HL-60 (cell line): ENCODE measurements at regions not wholly inside any gene's neighbourhood (a gene's known extent, or its start where the extent isn't known, plus 50 kb on each side); places are given as distances from the start of the nearest gene placed in this dataset.
"Not testable (repeated sequence)": the region's sequence is repeated elsewhere in the genome, so short reads cannot be mapped to it uniquely, and the experiment has no call there.

Experiments
- DNase-seq, 2 experiments: peaks; one replicate each; pipeline ENCODE4 v3.0.0-alpha.2; 2010 to 2020; ENCODE audit warnings: low read depth in 1 of 2, low spot score in 1 of 2
- H3K27ac ChIP-seq: fragments of 250-450 bp; sonication (Bioruptor Pico); replicated peaks from 2 replicates; pipeline ENCODE4 v1.5.1; 2020; ENCODE audit warnings: mild to moderate bottlenecking, moderate library complexity
- H3K27me3 ChIP-seq: fragments of 250-450 bp; sonication (Bioruptor Pico); 2 replicates; pipeline ENCODE4 v1.5.1; 2021; ENCODE audit warnings: mild to moderate bottlenecking, moderate library complexity; ENCODE audit not compliant: insufficient read depth, poor library complexity, severe bottlenecking
- H3K4me3 ChIP-seq: replicated peaks from 2 replicates; pipeline ENCODE4 v1.5.1; 2011; ENCODE audit warnings: mild to moderate bottlenecking, control low read depth, low read length; ENCODE audit not compliant: insufficient read depth
- GABPA ChIP-seq: IDR thresholded peaks from 2 replicates; pipeline ENCODE4 v1.6.1; 2012; ENCODE audit warnings: low read depth
- POLR2AphosphoS5 ChIP-seq: IDR thresholded peaks from 2 replicates; pipeline ENCODE4 v1.6.1; 2012; ENCODE audit warnings: low read depth
- SPI1 ChIP-seq: IDR thresholded peaks from 2 replicates; pipeline ENCODE4 v1.6.1; 2012; ENCODE audit warnings: low read depth, mild to moderate bottlenecking, borderline replicate concordance
- TF ChIP-seq, protein P1 (sequence below): IDR thresholded peaks from one replicate; pipeline ENCODE4 v1.5.1; 2011; ENCODE audit warnings: low read length, control low read depth, inconsistent platforms; ENCODE audit not compliant: insufficient read depth
- TF ChIP-seq, protein P2 (sequence below): IDR thresholded peaks from 2 replicates; pipeline ENCODE4 v1.6.1; 2012; ENCODE audit warnings: low read depth; ENCODE audit not compliant: insufficient replicate concordance

GRCh38 chr9:90521811-90522570, 120.6 kb downstream of the DIRAS2 start:
- no peak for DNase-seq
- Histone ChIP-seq H3K4me3 (no peak overlapping the region), H3K27ac (no peak overlapping the region), H3K27me3 (no peaks in the 10 kb centered on the region)
- TF ChIP-seq SPI1 (no peak), GABPA (no peak)
- TF ChIP-seq, protein P1, sequence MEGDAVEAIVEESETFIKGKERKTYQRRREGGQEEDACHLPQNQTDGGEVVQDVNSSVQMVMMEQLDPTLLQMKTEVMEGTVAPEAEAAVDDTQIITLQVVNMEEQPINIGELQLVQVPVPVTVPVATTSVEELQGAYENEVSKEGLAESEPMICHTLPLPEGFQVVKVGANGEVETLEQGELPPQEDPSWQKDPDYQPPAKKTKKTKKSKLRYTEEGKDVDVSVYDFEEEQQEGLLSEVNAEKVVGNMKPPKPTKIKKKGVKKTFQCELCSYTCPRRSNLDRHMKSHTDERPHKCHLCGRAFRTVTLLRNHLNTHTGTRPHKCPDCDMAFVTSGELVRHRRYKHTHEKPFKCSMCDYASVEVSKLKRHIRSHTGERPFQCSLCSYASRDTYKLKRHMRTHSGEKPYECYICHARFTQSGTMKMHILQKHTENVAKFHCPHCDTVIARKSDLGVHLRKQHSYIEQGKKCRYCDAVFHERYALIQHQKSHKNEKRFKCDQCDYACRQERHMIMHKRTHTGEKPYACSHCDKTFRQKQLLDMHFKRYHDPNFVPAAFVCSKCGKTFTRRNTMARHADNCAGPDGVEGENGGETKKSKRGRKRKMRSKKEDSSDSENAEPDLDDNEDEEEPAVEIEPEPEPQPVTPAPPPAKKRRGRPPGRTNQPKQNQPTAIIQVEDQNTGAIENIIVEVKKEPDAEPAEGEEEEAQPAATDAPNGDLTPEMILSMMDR, result no peak

GRCh38 chr9:90523958-90524357, 118.7 kb downstream of the DIRAS2 start:
- Histone ChIP-seq H3K4me3 (no peak overlapping the region), H3K27ac (no peak overlapping the region), H3K27me3 (no peaks in the 10 kb centered on the region)
- no peak for DNase-seq
- TF ChIP-seq, protein P2, sequence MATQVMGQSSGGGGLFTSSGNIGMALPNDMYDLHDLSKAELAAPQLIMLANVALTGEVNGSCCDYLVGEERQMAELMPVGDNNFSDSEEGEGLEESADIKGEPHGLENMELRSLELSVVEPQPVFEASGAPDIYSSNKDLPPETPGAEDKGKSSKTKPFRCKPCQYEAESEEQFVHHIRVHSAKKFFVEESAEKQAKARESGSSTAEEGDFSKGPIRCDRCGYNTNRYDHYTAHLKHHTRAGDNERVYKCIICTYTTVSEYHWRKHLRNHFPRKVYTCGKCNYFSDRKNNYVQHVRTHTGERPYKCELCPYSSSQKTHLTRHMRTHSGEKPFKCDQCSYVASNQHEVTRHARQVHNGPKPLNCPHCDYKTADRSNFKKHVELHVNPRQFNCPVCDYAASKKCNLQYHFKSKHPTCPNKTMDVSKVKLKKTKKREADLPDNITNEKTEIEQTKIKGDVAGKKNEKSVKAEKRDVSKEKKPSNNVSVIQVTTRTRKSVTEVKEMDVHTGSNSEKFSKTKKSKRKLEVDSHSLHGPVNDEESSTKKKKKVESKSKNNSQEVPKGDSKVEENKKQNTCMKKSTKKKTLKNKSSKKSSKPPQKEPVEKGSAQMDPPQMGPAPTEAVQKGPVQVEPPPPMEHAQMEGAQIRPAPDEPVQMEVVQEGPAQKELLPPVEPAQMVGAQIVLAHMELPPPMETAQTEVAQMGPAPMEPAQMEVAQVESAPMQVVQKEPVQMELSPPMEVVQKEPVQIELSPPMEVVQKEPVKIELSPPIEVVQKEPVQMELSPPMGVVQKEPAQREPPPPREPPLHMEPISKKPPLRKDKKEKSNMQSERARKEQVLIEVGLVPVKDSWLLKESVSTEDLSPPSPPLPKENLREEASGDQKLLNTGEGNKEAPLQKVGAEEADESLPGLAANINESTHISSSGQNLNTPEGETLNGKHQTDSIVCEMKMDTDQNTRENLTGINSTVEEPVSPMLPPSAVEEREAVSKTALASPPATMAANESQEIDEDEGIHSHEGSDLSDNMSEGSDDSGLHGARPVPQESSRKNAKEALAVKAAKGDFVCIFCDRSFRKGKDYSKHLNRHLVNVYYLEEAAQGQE, result no peak
- TF ChIP-seq GABPA (no peak), POLR2AphosphoS5 (no peak)
- TF ChIP-seq, protein P1, result no peak

DNA sequence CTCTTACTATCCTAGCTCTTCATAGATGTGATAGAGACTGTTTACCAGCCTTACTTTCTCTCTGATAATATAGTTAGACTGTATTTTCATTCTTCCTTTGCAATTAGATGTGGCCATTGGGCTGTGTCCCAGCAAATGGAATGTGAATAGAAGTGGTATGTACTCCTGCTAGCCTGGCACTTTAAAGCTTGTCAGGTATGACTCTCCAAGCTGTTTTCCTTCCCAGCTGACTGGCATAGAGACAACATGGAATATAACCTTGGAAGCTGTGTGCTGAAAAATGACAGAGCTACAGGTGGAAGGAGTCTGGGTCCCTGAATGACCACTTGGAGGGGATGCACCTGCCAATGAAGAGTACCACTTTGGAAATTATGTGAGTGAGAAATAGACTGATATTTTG, 116.2 kb downstream of the DIRAS2 start:
- Histone ChIP-seq H3K27ac (no peak overlapping the region), H3K27me3 (no peaks in the 10 kb centered on the region), H3K4me3 (no peak overlapping the region)
- DNase-seq, result no peak
- TF ChIP-seq SPI1, result no peak
- TF ChIP-seq, protein P1, result no peak
- TF ChIP-seq POLR2AphosphoS5, result no peak
- TF ChIP-seq, protein P2, result no peak
- no peak for TF ChIP-seq GABPA

GRCh38 chr9:90536094-90536493, 106.5 kb downstream of the DIRAS2 start:
- H3K4me3 ChIP-seq, H3K27ac ChIP-seq, DNase-seq: not testable (repeated sequence)
- H3K27me3 ChIP-seq, result peaks cover 27% of the 10 kb centered on the region
